ENCODE measurements at regions not wholly inside any gene's neighbourhood (a gene's known extent, or its start where the extent isn't known, plus 50 kb on each side); places are given as distances from the start of the nearest gene placed in this dataset.
"Not testable (repeated sequence)": the region's sequence is repeated elsewhere in the genome, so short reads cannot be mapped to it uniquely, and the experiment has no call there.

DNA sequence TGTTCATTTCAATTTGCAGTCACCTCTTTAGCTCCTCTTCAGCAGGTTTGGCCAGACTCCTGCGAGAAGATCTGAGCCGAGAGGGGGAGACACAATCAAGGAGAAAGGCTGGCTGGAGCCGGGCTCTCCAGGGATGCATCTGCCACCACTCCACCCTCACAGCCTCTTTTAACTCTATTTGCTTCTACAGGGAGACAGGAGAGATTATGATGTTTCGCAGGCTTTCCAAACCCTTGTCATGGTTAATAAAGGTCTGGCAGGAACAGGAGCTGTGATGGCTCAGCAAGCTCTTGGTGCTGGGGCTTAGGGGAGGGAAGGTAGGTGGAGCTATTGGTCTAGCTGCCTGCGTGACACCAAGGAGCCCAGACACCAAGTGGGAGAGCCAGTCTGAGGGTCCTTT, 448.1 kb upstream of the PODXL start:
- Mint-ChIP-seq H3K4me3 (no peak overlapping the region), H3K36me3 (ENCODE audit: low read depth) (no peaks in the 10 kb centered on the region), H3K9me3 (peaks cover 11% of the 10 kb centered on the region), H3K27ac (no peak overlapping the region), H3K4me1 (ENCODE audit: low read depth) (no peaks in the 10 kb centered on the region), H3K27me3 (peaks cover 4% of the 10 kb centered on the region)

DNA sequence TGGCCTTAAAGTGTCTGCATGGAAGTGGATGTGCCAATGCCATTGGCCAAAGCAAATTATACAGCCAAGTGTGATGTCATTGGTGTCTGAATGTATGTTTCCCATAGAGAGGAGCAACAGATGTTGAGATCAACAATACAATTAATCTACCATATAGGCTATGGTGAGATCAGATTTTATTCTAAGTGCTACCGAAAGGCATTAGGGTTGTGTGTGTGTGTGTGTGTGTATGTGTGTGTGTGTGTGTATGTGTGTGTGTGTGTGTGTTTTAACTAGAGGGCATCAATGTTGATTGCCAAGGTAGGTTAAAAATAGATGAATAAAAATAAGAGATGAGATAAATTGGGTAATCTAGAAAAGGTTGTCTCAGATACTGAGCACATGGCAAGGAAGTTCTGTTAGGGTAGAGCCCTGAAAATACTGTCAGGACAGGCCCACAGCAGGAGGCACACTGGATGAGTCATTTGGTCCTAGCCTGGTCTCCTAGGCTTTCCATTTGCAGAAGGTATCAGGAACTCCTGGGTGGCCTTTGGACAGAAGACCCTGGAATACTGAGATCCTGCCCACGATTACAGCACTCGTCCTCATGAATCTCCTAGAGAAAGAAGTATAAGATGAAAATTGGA, 446.0 kb upstream of the PODXL start:
- no peak overlapping the region for H3K27ac Mint-ChIP-seq
- no peaks in the 10 kb centered on the region for H3K4me1 Mint-ChIP-seq (ENCODE audit: low read depth)
- H3K4me3 Mint-ChIP-seq, result no peak overlapping the region
- H3K9me3 Mint-ChIP-seq, result no peaks in the 10 kb centered on the region
- H3K36me3 Mint-ChIP-seq (ENCODE audit: low read depth), result no peaks in the 10 kb centered on the region
- peaks cover 2% of the 10 kb centered on the region for H3K27me3 Mint-ChIP-seq

DNA sequence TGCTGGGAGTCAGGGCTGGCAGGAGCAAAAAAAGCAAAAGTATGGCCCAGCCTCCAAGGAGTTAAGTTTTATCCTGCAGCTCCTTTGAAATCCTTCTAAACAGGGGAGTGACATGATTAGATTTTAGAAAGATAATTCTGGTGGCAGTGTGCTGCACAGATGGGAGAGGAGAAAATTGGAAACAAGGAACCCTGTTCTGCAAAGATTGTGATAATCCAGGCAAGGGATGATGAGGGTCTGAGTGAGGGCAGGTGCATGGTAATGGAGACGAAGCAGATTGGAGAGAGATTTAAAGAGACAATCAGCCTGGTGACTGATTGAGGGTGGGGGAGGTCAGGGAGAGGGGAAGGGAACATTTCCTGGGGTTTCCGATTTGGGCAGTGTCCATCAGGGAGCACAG, 444.7 kb upstream of the PODXL start:
- H3K27ac Mint-ChIP-seq, result no peak overlapping the region
- H3K4me3 Mint-ChIP-seq, result no peak overlapping the region
- no peaks in the 10 kb centered on the region for H3K27me3 Mint-ChIP-seq
- H3K4me1 Mint-ChIP-seq (ENCODE audit: low read depth), result no peaks in the 10 kb centered on the region
- H3K9me3 Mint-ChIP-seq, result no peaks in the 10 kb centered on the region
- H3K36me3 Mint-ChIP-seq (ENCODE audit: low read depth), result no peaks in the 10 kb centered on the region

DNA sequence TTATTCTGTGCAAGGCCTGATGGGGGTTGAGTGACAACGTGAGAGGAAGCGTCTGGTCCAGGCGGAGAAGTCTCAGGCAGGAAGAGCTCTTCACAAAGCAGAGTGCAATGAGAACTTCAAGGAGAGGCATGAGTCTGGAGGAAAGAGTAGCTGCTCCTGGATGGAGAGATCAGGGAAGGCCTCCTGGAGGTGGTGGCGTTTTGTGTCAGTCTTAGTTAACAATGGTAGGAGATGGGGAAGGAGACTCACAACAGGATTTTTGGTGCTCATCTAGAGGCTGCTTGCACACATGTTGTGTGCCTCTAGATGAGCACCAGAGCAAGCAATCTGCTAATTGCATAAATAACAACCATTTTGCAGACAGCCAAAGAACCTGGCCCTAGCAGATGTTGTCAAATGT, 442.8 kb upstream of the PODXL start:
- Mint-ChIP-seq H3K4me1 (ENCODE audit: low read depth) (no peaks in the 10 kb centered on the region), H3K27me3 (no peaks in the 10 kb centered on the region), H3K4me3 (no peak overlapping the region), H3K27ac (no peak overlapping the region), H3K36me3 (ENCODE audit: low read depth) (no peaks in the 10 kb centered on the region), H3K9me3 (no peaks in the 10 kb centered on the region)

DNA sequence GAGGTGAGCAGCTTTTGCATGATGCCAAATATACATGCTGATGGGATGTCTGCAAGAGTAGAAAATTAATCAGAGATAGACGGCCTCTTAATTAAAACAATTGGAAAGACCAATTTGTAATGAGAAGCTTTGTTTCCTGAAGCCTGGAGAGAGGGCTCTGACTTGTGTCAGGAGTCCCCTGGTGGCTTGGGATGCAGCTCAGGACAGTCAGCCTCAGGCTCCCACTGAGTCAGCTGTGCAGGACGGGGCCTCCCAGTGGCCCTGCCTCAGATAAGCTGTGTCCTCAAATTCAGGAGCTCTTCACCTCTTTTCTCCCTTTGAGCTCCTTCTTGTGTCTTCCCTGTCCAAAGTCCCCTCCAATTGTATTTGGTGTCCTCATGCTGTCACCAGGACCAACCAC, 438.9 kb upstream of the PODXL start:
- Mint-ChIP-seq H3K27me3 (peaks cover 6% of the 10 kb centered on the region), H3K4me3 (no peak overlapping the region), H3K27ac (no peak overlapping the region), H3K9me3 (peaks cover 10% of the 10 kb centered on the region), H3K4me1 (ENCODE audit: low read depth) (no peaks in the 10 kb centered on the region), H3K36me3 (ENCODE audit: low read depth) (no peaks in the 10 kb centered on the region)

DNA sequence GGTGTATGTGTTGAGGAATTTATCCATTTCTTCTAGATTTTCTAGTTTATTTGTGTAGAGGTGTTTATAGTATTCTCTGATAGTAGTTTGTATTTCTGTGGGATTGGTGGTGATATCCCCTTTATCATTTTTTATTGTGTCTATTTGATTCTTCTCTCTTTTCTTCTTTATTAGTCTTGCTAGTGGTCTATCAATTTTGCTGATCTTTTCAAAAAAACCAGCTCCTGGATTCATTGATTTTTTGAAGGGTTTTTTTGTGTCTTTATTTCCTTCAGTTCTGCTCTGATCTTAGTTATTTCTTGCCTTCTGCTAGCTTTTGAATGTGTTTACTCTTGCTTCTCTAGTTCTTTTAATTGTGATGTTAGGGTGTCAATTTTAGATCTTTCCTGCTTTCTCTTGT, 424.6 kb upstream of the PODXL start:
- not testable (repeated sequence) for H3K4me1 Mint-ChIP-seq (ENCODE audit: low read depth); H3K4me3 Mint-ChIP-seq; H3K9me3 Mint-ChIP-seq; H3K27me3 Mint-ChIP-seq; H3K27ac Mint-ChIP-seq; H3K36me3 Mint-ChIP-seq (ENCODE audit: low read depth)

DNA sequence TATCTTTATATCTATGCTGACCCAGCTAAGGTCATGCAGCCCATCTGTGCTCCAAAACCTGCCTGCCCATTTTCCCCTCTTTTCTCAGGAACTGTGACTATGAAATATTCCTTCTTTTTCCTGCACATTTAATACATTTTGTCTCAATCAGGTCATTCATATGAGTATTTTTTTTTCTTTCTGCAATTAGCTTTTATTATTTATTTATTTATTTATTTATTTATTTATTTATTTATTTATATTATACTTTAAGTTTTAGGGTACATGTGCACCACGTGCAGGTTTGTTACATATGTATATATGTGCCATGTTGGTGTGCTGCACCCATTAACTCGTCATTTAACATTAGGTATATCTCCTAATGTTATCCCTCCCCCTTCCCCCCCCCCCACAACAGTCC, 421.7 kb upstream of the PODXL start:
- not testable (repeated sequence) for H3K9me3 Mint-ChIP-seq; H3K4me1 Mint-ChIP-seq (ENCODE audit: low read depth); H3K27me3 Mint-ChIP-seq; H3K27ac Mint-ChIP-seq; H3K36me3 Mint-ChIP-seq (ENCODE audit: low read depth); H3K4me3 Mint-ChIP-seq

DNA sequence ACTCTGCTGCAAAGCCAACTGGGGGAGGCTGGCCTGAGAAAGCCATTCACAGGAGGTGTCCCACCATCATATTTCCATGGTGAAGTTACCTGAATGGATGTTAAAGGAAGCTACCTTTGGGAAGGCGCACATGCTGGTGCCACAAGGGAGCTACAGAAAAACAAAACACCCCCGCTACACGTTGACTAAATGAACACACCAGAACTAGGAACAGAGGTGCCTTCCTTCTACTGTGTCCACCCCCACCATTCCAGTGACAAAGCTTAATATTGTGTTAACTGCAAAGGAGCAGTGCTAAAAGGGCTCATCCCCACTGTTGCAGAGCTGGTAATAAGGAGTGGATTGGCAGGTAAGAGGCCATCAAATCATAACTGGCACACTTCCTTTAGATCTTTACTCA, 420.0 kb upstream of the PODXL start:
- H3K27me3 Mint-ChIP-seq, result no peaks in the 10 kb centered on the region
- no peak overlapping the region for H3K27ac Mint-ChIP-seq
- H3K9me3 Mint-ChIP-seq, result no peaks in the 10 kb centered on the region
- H3K4me1 Mint-ChIP-seq (ENCODE audit: low read depth), result no peaks in the 10 kb centered on the region
- no peaks in the 10 kb centered on the region for H3K36me3 Mint-ChIP-seq (ENCODE audit: low read depth)
- no peak overlapping the region for H3K4me3 Mint-ChIP-seq

DNA sequence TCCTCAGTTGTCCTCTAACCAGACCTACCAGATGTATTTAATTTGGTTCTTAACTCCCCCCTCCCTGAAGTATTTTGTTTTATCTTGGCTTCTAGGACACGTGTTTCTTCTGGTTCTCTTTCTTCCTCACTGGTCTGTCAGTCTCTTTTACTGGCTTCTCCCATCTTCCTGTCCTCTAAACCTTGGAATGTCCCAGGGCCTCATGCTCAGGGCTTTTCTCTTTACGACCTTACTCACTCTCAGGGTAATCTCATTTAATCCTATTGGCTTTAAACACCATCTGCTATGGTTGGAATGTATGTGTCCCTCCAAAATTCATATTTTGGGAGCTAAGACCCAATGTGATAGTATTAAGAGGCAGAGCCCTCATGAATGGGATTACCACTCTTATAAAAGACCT, 418.2 kb upstream of the PODXL start:
- Mint-ChIP-seq H3K27me3 (no peaks in the 10 kb centered on the region), H3K4me3 (no peak overlapping the region)

DNA sequence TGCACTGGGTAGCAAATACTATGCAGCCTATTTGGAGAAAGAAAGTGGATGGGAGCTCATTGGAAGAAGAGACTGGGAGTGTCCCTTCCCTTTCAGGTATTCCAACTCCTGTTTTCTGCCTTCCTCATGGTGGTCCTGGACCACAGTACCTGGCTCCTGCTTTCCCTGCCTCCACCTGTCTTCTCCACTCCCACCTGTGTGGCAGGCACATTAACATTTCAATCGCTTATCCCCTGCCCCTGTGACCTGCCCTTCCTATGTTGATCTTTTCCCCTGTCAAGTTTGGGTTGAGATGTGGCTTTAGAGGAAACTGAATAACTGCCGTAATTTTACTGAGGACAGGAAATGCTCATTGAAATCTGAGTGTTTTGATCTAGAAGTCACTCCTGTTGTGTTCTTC, 415.8 kb upstream of the PODXL start:
- H3K4me3 Mint-ChIP-seq, result no peak overlapping the region
- H3K36me3 Mint-ChIP-seq (ENCODE audit: low read depth), result no peaks in the 10 kb centered on the region
- H3K4me1 Mint-ChIP-seq (ENCODE audit: low read depth), result no peaks in the 10 kb centered on the region
- no peaks in the 10 kb centered on the region for H3K9me3 Mint-ChIP-seq
- no peak overlapping the region for H3K27ac Mint-ChIP-seq
- peaks cover 6% of the 10 kb centered on the region for H3K27me3 Mint-ChIP-seq

More for the DNA sequence above, 418.2 kb upstream of the PODXL start:
- Mint-ChIP-seq H3K36me3 (ENCODE audit: low read depth) (no peaks in the 10 kb centered on the region), H3K4me1 (ENCODE audit: low read depth) (no peaks in the 10 kb centered on the region), H3K27ac (no peak overlapping the region), H3K9me3 (no peaks in the 10 kb centered on the region)

DNA sequence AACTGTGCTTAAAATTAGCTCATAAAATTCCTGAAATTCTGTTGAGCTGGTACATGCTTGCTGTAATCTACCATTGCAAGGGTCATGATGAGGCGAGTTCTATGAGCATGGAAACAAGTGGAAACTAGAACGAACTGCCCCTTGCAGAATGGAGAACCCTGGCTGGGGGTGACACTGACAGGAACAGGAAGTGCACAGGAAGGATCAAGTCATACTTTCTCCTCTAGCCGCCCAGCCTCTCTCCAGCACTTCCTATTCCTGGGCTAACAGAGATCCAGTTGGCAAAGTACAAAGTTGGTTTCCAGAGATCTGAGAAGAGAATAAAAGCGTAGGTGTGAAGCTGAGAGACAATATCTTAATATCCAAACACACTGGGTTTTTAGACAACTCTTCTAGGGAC, 414.2 kb upstream of the PODXL start:
- no peak overlapping the region for H3K27ac Mint-ChIP-seq
- no peaks in the 10 kb centered on the region for H3K4me1 Mint-ChIP-seq (ENCODE audit: low read depth)
- no peaks in the 10 kb centered on the region for H3K9me3 Mint-ChIP-seq
- no peak overlapping the region for H3K4me3 Mint-ChIP-seq
- H3K27me3 Mint-ChIP-seq, result peaks cover 6% of the 10 kb centered on the region
- no peaks in the 10 kb centered on the region for H3K36me3 Mint-ChIP-seq (ENCODE audit: low read depth)

DNA sequence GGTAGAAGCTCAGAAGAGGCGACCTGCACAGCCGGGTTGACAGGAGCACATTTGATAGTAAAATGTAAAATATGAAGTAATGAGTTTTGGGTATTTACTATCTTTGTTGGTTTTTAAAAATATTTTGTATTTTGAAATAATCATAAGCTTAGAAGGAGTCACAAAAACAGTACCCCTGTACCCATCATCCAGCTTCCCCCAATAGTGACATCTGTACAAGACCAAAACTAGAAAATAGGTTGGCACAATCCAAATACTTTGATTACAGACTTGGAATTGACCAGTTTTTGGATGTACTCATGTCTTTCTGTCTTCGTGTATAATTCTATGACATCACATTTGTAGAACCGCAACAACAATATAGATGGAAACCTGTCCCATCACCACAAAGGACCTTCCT, 413.1 kb upstream of the PODXL start:
- H3K4me1 Mint-ChIP-seq (ENCODE audit: low read depth), result no peaks in the 10 kb centered on the region

DNA sequence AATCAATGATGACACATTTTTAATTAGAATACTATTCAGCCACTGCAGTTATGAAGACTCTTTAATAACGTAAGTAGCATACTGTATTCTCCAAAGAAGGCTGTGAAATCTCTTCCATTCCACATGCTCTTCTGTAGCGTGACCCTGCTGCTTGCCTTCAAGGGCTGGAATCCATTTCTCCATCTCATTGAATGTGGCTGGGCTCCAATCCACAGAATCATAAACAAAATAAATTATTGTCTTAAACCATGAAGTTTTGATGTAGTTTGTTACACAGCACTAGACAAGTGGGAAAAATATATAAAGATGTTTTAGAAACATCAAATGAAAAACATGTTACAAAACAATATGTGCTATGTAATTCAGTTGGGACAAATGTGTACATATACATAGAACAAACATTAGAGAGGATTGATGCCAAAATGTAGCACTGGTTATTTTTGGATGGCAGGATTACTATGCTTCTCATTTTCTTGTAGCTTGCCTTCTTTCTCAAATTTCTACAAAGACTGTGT, 410.8 kb upstream of the PODXL start:
- H3K27me3 Mint-ChIP-seq, result peaks cover 6% of the 10 kb centered on the region
- no peaks in the 10 kb centered on the region for H3K36me3 Mint-ChIP-seq (ENCODE audit: low read depth)
- H3K4me3 Mint-ChIP-seq, result no peak overlapping the region
- H3K4me1 Mint-ChIP-seq (ENCODE audit: low read depth), result no peaks in the 10 kb centered on the region
- no peaks in the 10 kb centered on the region for H3K9me3 Mint-ChIP-seq
- H3K27ac Mint-ChIP-seq, result no peak overlapping the region

More for the DNA sequence above, 413.1 kb upstream of the PODXL start:
- H3K9me3 Mint-ChIP-seq, result no peaks in the 10 kb centered on the region
- H3K27ac Mint-ChIP-seq, result no peak overlapping the region
- no peak overlapping the region for H3K4me3 Mint-ChIP-seq
- H3K36me3 Mint-ChIP-seq (ENCODE audit: low read depth), result no peaks in the 10 kb centered on the region
- peaks cover 6% of the 10 kb centered on the region for H3K27me3 Mint-ChIP-seq

DNA sequence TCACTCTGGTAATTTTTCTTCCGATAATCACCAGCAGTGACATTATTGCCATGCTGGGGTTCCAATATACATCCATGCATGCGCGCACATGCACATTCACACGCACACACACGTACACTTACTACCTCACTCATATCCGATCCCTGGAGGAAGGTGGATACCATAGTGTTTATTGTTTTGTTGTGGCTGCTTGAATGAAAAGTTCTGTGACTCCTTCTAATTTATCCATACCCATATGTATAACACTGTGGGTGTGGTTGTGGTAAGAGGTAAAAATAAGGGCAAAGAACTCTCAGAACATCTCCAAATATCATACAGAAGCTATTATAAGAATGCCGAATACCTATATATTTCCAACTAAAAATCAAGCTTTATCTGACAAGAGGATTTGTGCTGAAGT, 407.8 kb upstream of the PODXL start:
- no peak overlapping the region for H3K27ac Mint-ChIP-seq
- no peaks in the 10 kb centered on the region for H3K4me1 Mint-ChIP-seq (ENCODE audit: low read depth)
- H3K9me3 Mint-ChIP-seq, result no peaks in the 10 kb centered on the region
- peaks cover 9% of the 10 kb centered on the region for H3K27me3 Mint-ChIP-seq
- H3K36me3 Mint-ChIP-seq (ENCODE audit: low read depth), result no peaks in the 10 kb centered on the region
- H3K4me3 Mint-ChIP-seq, result no peak overlapping the region

DNA sequence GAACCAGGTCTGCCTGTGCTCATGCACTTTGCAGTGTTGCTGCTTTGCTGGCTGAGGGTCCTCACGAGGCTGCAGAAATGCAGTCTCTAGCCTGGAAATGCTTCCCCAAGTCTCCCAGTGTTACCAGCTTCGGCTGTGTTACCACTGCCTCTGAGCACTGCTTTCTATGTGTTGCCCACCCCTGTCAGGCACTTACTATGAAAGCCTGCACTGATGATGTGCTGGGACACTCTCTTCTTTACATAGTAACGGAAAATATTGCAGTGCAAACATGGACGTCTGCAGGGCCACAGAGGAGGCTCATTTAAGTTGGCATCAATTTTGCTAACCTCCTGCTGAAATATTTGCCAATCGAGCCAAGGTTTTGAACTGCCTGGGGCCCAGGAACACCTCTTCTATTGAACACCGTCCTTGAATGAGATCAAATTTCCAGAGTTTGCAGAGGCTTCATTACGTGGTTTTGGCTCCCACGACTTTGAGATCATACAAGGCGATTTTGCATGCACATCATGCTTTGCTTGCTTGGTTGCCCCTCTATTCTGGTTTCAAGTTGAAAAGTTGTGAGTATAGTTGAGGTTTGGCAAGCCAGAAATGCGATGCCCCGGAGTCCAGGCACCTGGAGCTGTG, 404.7 kb upstream of the PODXL start:
- H3K27ac Mint-ChIP-seq, result no peak overlapping the region
- H3K9me3 Mint-ChIP-seq, result no peaks in the 10 kb centered on the region
- no peak overlapping the region for H3K4me3 Mint-ChIP-seq
- peaks cover 6% of the 10 kb centered on the region for H3K27me3 Mint-ChIP-seq
- H3K4me1 Mint-ChIP-seq (ENCODE audit: low read depth), result no peaks in the 10 kb centered on the region
- H3K36me3 Mint-ChIP-seq (ENCODE audit: low read depth), result no peaks in the 10 kb centered on the region
